Type B pancreatic cell (in vitro differentiated cells): ENCODE measurements at regions not wholly inside any gene's neighbourhood (a gene's known extent, or its start where the extent isn't known, plus 50 kb on each side); places are given as distances from the start of the nearest gene placed in this dataset.

Experiments
- DNase-seq: peaks from one replicate; pipeline ENCODE4 v3.0.0; 2021; ENCODE audit warnings: mixed read lengths; ENCODE audit not compliant: unreplicated experiment; ENCODE audit errors: extremely low spot score
- H3K27ac Mint-ChIP-seq: 2 replicates; pipeline ENCODE4 v1.8.0; 2021; ENCODE audit warnings: mild to moderate bottlenecking, mixed read lengths
- H3K27me3 Mint-ChIP-seq: 2 replicates; pipeline ENCODE4 v1.8.0; 2021; ENCODE audit warnings: mixed read lengths
- H3K36me3 Mint-ChIP-seq: 2 replicates; pipeline ENCODE4 v1.8.0; 2021; ENCODE audit warnings: mixed read lengths
- H3K4me1 Mint-ChIP-seq: one replicate; pipeline ENCODE4 v1.8.0; 2021; ENCODE audit warnings: mixed read lengths; ENCODE audit not compliant: unreplicated experiment
- H3K4me3 Mint-ChIP-seq: 2 replicates; pipeline ENCODE4 v1.8.0; 2021; ENCODE audit warnings: mild to moderate bottlenecking, mixed read lengths
- H3K9me3 Mint-ChIP-seq: 2 replicates; pipeline ENCODE4 v1.8.0; 2021; ENCODE audit warnings: mixed read lengths
- TF ChIP-seq, protein P1 (sequence below): fragments of 200-600 bp; sonication (generic); conservative IDR thresholded peaks from 2 replicates; pipeline ENCODE4 v1.5.0; 2021; ENCODE audit warnings: antibody characterized with exemption, mild to moderate bottlenecking

GRCh38 chr13:77480066-77480465, 55.4 kb upstream of the SCEL start:
- TF ChIP-seq, protein P1, sequence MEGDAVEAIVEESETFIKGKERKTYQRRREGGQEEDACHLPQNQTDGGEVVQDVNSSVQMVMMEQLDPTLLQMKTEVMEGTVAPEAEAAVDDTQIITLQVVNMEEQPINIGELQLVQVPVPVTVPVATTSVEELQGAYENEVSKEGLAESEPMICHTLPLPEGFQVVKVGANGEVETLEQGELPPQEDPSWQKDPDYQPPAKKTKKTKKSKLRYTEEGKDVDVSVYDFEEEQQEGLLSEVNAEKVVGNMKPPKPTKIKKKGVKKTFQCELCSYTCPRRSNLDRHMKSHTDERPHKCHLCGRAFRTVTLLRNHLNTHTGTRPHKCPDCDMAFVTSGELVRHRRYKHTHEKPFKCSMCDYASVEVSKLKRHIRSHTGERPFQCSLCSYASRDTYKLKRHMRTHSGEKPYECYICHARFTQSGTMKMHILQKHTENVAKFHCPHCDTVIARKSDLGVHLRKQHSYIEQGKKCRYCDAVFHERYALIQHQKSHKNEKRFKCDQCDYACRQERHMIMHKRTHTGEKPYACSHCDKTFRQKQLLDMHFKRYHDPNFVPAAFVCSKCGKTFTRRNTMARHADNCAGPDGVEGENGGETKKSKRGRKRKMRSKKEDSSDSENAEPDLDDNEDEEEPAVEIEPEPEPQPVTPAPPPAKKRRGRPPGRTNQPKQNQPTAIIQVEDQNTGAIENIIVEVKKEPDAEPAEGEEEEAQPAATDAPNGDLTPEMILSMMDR: no peak
- peak overlapping the region; percentile 81 for H3K27ac Mint-ChIP-seq
- H3K4me3 Mint-ChIP-seq: peak overlapping the region; percentile 74

GRCh38 chr13:77479326-77479725, 56.2 kb upstream of the SCEL start:
- Mint-ChIP-seq H3K36me3 (no peaks in the 10 kb centered on the region), H3K4me1 (peaks cover 19% of the 10 kb centered on the region), H3K4me3 (no peak overlapping the region), H3K9me3 (peaks cover 15% of the 10 kb centered on the region), H3K27me3 (no peaks in the 10 kb centered on the region), H3K27ac (no peak overlapping the region)
- TF ChIP-seq, protein P1: no peak
- no peak for DNase-seq

More at GRCh38 chr13:77480066-77480465, 55.4 kb upstream of the SCEL start:
- Mint-ChIP-seq H3K36me3 (no peaks in the 10 kb centered on the region), H3K4me1 (peaks cover 19% of the 10 kb centered on the region), H3K27me3 (no peaks in the 10 kb centered on the region), H3K9me3 (peaks cover 11% of the 10 kb centered on the region)
- no peak for DNase-seq

DNA sequence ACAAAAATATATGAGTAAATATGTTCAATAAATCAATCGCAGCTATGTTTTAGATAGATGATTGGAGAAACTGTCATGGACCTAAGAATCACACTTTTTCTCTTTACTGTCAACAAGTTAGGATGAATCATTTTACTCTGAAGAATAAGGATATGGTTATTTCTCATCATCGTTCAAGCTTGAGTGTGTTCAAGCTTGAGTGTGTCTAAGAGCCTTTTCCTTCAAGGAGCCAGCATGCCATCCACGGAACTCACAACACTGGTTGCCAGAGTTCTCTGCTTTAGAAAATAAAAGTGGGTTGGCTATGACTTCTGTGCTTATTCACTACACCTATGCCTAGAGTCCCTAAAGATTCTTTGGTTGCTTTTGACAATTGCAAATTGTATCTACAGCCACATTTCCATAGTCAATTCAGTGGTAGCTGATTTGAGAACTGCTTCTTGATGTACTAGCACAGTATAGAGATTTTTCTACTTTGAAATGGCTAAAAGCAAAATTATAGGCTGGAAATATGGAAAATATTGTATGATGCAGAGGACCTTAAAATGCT, 58.1 kb upstream of the SCEL start:
- H3K27ac Mint-ChIP-seq: peak overlapping the region; percentile 34
- no peak for DNase-seq
- peak overlapping the region; percentile 89 for H3K4me3 Mint-ChIP-seq
- H3K36me3 Mint-ChIP-seq: no peaks in the 10 kb centered on the region
- peaks cover 19% of the 10 kb centered on the region for H3K4me1 Mint-ChIP-seq
- H3K27me3 Mint-ChIP-seq: no peaks in the 10 kb centered on the region
- TF ChIP-seq, protein P1: no peak
- peaks cover 9% of the 10 kb centered on the region for H3K9me3 Mint-ChIP-seq

GRCh38 chr13:77476456-77476855, 59.0 kb upstream of the SCEL start:
- Mint-ChIP-seq H3K9me3 (peaks cover 9% of the 10 kb centered on the region), H3K27me3 (no peaks in the 10 kb centered on the region), H3K4me1 (peaks cover 19% of the 10 kb centered on the region), H3K27ac (no peak overlapping the region), H3K4me3 (no peak overlapping the region), H3K36me3 (no peaks in the 10 kb centered on the region)
- TF ChIP-seq, protein P1: no peak
- DNase-seq: no peak

DNA sequence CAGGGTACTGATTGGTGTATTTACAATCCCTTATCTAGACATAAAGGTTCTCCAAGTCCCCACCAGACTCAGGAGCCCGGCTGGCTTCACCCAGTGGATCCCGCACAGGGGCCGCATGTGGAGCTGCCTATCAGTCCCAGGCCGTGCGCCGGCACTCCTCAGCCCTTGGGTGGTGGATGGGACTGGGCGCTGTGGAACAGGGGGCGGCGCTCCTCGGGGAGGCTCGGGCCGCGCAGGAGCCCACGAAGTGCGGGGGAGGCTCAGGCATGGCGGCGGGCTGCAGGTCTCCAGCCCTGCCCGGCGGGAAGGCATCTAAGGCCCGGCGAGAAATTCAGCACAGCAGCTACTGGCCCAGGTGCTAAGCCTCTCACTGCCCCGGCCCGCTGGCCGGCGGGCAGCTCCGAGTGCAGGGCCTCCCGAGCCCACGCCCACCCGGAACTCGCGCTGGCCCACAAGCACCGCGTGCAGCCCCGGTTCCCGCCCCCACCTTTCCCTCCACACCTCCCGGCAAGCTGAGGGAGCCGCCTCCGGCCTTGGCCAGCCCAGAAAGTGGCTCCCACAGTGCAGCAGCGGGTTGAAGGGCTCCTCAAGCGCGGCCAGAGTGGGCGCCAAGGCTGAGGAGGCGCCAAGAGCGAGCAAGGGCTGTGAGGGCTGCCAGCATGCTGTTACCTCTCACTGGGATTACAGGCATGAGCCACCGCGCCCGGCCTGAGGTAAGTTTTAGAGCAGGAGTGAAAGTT, 60.0 kb upstream of the SCEL start:
- TF ChIP-seq, protein P1: no peak

More for the DNA sequence above, 60.0 kb upstream of the SCEL start:
- no peak for DNase-seq
- Mint-ChIP-seq H3K36me3 (no peaks in the 10 kb centered on the region), H3K9me3 (peaks cover 4% of the 10 kb centered on the region), H3K27ac (no peak overlapping the region), H3K4me3 (no peak overlapping the region), H3K27me3 (no peaks in the 10 kb centered on the region), H3K4me1 (peaks cover 19% of the 10 kb centered on the region)
